NOMO-1 treated with DMSO at 0.1 percent for 48 hours (cell line): ENCODE measurements at regions not wholly inside any gene's neighbourhood (a gene's known extent, or its start where the extent isn't known, plus 50 kb on each side); places are given as distances from the start of the nearest gene placed in this dataset.

Source experiments
- DNase-seq: peaks from one replicate; lab custom pipeline; 2025; ENCODE audit not compliant: unreplicated experiment; lab: John Stamatoyannopoulos, UW

- DNase-seq, result no peak
These were observed 416.1 kb downstream of the LPIN1 start for GRCh38 chr2:12162269-12163247.

DNA sequence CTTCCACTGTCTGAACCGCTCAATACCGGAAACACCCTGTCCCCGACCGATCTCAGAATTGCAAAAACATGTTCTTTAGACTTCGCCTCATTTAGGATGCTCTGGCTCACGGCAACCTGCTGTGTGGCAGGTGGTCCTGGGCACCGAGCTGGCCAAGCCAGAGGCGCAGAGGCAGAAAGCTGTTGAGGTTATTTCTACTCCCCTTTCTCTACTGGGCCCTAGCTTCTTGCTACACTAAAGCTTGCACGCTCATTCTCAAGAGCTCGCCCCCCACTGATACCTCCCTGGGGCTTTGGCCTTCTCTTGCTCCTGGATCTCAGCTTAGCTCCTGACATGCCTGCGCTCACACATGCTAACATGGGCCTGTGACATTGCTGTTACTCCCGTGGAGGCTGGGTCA is 417.4 kb downstream of the LPIN1 start:
- no peak for DNase-seq

DNA sequence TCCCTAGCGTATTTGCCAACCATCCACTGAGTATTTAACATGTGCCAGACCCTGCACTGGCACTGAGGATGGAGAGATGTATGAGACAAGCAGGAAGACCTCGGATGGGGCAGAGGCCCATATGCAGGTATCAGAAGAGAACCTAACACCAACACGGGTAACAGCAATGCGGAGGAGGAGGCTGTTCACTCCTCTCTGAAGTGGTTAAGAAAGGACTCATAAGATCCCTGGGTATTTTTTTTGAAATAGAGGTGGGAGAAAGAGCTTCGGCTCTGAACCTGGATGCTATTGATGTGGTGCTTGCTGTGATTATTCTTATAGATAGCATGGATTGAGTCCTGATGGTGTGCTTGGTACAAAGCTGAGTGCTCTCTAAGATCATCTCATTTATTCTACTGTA is 418.3 kb downstream of the LPIN1 start:
- no peak for DNase-seq

DNA sequence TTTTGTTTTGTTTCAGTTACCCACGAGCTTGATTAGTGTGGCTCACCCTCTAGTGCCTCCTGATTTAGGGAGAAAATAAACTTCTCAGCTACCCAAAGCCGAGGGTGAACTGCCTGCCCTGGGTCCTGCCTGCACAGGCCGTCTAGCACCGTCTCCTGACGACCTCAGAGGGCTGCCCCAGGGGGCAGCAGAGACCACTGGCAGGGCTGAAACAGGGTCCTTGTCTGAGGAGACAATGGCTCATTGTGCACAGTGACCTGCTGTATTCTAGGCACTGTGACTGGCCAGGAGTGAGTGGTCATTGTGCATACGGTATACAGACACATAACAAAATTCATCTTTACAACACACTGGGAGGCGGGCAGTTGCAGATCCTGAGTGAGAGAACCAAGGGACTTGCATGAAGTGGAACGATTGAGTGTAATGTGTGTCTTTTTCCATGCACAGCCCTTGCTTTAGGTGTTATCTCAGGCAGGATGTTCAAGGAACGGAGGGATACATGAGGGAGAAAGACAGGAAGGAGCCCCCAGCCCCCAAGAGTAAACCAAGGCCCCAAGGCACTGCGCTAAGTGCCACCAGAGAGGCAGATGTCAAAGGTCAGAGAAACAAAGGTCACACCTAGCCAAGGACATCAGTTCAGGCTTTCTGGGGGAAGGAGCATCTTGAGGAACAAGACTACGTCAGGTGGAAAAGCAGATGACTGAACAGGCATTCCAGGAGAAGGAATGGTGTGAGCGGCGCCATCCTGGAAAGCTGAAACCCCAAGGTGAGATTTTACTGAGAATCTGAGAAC is 421.3 kb downstream of the LPIN1 start:
- no peak for DNase-seq

DNA sequence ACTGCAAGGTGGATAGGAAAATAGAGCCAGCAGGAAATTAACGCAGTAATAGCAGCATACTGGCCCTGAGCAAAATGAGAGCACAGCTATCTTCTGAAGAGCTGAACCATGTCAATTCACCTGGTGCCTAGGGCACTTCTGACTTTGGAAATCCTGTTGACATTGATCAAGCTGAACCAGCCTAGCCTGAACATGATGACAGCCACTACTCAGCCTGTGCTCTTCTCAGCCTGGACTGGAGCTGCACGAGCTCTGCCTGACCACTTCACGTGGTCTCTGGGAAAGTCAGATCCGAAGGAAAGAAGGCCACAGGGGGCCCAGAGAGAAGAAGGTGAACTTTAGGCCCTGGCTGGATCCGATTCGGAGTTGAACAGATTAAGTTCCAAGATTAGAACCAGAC is 421.9 kb downstream of the LPIN1 start:
- no peak for DNase-seq

GRCh38 chr2:12168791-12169388 is 422.5 kb downstream of the LPIN1 start:
- DNase-seq, result peak; percentile 64

- DNase-seq, result no peak
These were observed 423.3 kb downstream of the LPIN1 start for GRCh38 chr2:12169721-12170120.

GRCh38 chr2:12170121-12170520 is 423.7 kb downstream of the LPIN1 start:
- DNase-seq, result no peak

DNA sequence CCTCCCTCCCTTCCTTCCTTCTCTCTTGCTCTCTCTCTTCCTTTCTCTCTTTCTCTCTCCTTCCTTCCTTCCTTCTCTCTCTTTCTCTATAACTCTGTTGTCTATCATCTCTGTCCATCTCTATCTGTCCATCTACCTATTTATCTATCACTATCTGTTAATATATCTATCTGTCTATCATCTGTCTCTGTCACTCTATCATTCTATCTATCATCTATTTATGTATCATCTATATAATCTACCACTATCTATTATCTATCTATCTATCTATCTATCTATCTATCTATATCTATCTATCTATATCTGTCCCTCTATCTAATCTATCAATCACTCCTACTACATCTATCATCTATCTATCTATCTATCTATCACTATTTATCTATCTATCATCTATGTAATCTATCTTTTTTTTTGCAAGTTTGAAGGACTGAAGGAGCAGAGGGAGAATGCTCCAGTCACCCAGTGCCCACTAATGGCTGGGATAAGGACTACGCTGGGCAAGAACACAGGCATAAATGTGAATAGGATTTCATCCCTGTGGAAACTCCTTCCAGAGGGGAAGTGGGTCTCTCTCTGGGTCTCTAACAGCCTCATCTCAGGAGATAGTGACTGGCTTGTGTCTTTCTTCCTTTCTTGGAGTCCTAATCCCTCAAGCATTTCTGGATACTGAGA is 427.0 kb downstream of the LPIN1 start:
- no peak for DNase-seq

DNA sequence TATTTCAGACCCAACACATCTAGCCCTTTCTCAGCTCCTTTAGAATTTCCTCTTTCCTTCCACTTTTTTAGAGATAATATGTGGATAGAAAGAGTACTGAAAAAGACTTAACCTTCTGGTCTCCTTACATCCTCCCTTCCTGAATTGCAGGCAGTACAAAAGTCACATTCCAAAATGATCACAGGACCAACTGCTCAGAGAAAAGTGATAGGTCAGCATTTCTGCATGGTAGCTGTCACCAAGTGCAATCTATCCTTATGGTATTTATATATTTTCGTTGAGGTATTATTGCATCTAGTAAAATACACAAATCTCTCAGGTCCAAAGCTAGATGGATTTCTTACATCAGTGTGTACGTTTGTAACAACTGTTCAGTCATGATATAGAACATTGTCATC is 427.5 kb downstream of the LPIN1 start:
- DNase-seq, result no peak

DNA sequence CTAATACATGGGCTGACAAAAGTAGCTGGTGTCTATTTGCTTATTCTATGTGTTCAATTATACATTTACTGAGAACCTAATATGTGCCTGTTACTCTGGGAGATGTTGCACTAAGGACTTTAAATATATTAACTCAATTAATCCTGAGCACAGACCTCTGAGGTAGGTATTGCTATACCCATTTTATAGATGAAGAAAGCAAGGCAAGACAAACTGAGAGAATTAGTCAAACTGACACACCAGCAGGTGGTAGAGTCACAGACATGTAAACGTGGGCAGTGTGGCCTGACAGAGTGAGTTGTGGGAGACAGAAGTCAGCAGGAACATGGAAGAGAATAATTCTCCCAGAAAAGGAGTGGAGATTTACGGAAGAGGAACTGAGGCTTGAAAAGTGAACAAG is 428.9 kb downstream of the LPIN1 start:
- DNase-seq, result no peak

DNA sequence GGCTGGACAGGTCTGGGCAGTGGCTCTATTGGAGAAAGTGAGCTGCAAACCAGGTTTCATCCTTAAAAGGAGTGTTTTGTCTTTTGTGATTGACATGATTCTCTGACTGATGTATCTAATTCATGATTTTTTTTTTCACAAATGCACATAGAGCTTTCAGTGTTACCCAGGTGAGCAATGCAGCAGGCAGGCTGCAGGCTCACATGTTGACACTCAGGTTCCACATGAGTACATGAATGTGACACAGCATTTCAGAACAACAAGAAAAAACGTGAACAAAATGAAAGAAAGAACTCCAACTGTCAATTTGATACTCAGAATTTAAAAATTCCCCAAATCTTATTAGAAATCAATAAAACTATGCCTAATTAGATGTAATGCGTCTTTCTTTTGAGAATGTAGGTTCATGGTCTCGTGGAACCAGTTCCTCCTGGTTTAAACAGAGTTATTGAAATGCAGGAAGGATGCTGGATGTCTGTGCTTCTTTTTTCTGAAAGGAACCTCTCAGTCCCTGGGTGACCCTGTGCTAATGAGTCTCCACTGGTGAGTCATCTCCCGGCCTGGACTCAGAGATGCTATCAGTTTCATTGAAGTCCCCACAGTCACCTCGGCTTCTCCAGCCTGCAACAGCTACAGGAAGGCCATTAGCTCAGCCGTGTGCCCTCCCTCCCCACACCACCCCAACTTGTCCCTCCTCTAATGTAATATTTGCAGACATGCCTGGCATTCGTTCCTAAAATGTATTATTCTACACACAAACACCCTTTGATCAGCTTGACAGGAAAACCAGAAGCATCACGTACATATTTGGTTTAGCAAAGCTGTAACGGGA is 430.4 kb downstream of the LPIN1 start:
- peak; percentile 66 for DNase-seq

GRCh38 chr2:12177455-12178288 is 431.2 kb downstream of the LPIN1 start:
- DNase-seq, result no peak

- no peak for DNase-seq
These were observed 432.1 kb downstream of the LPIN1 start for GRCh38 chr2:12178289-12179080.

DNA sequence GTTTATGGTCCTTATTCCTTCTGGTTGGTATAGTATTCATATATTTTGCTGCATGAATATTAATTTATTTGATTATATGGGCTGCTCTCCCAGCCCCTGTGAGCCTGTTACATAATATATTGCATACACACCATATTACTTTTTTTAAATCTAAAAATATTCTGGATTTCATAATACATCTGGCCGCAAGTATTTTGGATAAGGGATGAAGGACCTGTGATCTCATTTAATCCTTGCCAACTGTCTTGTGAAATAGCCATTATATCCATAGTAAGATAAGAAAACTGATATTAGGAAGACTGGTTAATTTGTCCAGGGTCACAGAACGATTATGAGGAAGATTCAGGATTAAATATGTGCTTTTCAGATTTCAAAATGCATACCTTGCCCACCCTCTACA is 433.6 kb downstream of the LPIN1 start:
- no peak for DNase-seq

DNA sequence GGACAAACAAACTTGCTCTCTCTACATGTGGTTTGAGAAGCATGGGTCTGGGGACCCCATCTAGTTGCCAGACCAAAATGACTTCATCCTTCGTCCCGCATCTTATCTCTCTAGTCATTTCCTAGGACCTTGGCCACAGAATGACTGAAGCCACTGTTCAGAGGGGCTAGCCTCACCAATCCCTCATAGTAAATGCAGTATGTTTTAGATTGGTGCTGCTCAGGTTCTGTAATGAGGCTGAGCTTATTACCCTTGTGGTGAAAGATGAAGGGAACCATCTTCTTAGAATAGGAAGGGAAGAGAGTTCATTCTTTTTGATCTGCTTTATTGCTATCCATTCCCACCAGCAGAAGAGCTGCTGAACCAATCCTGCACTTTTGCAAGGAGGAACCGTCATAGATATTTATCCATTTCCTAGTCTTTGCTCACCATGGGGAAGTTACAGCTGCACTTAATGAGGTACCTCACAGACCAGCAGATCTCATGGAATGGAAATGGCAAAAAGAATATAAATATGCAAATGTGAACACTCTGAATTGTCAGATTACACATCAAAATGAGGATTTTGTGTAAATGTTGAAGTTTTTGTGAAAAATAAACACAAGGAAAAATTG is 436.7 kb downstream of the LPIN1 start:
- DNase-seq, result peak; percentile 47

DNA sequence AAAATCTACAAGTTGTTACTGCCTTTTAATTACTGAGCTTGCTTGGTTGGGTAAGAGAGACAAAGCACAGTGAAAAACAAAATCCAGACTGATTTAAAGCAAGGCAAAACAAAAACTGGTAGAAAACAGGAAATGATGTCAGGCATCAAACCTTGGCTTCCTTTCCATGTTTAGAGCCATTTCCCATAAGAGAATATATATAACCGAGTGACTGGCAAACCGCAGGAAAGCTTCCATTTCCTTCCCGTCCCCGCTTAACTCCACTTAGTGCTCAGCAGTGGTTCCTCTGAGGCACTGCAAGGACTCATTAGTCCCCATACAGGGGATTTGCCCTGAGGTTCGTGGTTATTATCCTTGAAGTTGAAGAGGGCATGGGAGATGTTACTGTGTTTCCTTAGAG is 446.3 kb downstream of the LPIN1 start:
- peak; percentile 3 for DNase-seq

DNA sequence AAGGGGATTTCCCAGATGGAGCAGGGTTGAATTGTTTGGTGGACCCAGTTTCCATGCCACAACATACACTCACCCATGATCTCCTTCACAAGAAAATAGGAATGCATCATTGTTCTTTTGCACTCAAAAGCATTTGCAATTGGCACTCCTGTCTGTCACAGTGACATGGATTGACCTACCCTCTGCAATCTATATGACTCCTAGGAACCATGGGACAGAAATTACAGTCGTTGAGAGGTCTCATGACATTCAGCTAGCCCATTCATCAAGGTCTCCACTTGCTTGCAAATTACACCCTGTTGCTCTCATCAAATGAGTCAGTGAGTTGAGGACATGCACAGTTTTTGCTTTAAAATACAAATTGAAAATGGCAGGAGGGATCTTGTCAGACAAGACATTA is 448.5 kb downstream of the LPIN1 start:
- no peak for DNase-seq
